Heart left ventricle (tissue), 13 donors: ENCODE measurements at regions not wholly inside any gene's neighbourhood (a gene's known extent, or its start where the extent isn't known, plus 50 kb on each side); places are given as distances from the start of the nearest gene placed in this dataset.

Source experiments
- POLR2A ChIP-seq, 2 donors: fragments of 450-650 bp; IDR thresholded peaks; one replicate each; pipeline ENCODE4 v1.6.1; 2017; ENCODE audit warnings: antibody characterized with exemption in 2 of 2, mild to moderate bottlenecking in 2 of 2, moderate library complexity in 2 of 2
- TF ChIP-seq, protein P1 (sequence below), 12 donors: fragments of 200-600 bp; sonication (generic) in 4 of 12; IDR thresholded peaks; one replicate each; pipeline versions ENCODE4 v1.5.0 to v1.8.0; 2018 to 2022; ENCODE audit warnings: antibody characterized with exemption in 12 of 12, mild to moderate bottlenecking in 5 of 12
- donor health status: ischemic (EF 13 %, LVEDD 7.1; RV severe dilation, severe dysfunction).
- donor health status: DM: no; HTN: yes; CAD: no.
- donor health status: DM: no; HTN: no; CAD: no.
- donor health status: ischemic (EF 25% LVEDD 6.9; RV normal size, moderate dysfunction).
- donor health status: ischemic (EF 25% LVEDD 5.7; RV mildly dilated, moderate dysfunction).
- donor health status: ischemic (EF 35%, LVEDD 5.7; RV mildly dilated, moderate dysfunction).
- donor health status: nonischemic (EF 11% LVEDD 7.7; RV severe dilation, severe dysfunction).
- donor health status: DM: yes; HTN: yes; CAD: no.
- donor health status: PGD.
- donor health status: ischemic (EF 29% LVEDD 5.4; RV normal size, mild dysfunction).
- donor health status: nonischemic (EF 23%, LVEDD 6.1; RV moderate dilation, normal function).

DNA sequence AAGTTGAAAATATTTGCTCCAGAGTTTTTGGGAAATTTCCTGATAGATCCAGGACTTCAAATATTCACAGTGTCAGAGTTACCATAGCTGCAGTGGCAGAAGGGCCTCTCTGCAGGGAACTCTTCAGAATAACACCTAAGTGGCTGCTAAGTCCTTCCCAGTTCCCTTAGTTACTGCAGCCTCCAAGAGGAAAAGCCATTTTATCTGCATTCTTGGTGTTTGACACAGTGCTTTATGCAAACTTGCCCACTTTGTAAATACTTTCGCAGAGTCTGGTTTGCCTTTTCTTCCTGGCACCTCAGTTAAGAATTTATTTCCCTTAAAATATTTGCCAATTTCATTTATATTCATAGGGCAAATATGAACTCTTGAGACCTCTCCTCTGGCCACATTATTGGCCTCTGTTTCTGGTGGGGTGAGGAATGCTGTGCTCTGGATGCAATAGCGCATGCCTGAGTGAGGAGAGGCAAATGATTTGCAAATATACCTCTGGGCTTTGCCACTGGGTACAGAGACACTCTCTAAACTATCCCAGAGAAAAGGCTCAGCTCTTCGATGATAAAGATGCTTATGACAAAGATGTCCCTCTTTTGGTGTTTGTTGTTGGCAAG is 566.3 kb upstream of the NR3C2 start:
- no peak for TF ChIP-seq POLR2A (IDR thresholded peaks at IDR 0.05)
- TF ChIP-seq, protein P1, sequence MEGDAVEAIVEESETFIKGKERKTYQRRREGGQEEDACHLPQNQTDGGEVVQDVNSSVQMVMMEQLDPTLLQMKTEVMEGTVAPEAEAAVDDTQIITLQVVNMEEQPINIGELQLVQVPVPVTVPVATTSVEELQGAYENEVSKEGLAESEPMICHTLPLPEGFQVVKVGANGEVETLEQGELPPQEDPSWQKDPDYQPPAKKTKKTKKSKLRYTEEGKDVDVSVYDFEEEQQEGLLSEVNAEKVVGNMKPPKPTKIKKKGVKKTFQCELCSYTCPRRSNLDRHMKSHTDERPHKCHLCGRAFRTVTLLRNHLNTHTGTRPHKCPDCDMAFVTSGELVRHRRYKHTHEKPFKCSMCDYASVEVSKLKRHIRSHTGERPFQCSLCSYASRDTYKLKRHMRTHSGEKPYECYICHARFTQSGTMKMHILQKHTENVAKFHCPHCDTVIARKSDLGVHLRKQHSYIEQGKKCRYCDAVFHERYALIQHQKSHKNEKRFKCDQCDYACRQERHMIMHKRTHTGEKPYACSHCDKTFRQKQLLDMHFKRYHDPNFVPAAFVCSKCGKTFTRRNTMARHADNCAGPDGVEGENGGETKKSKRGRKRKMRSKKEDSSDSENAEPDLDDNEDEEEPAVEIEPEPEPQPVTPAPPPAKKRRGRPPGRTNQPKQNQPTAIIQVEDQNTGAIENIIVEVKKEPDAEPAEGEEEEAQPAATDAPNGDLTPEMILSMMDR (IDR thresholded peaks at IDR 0.05): no peak
